ENCODE measurements at regions not wholly inside any gene's neighbourhood (a gene's known extent, or its start where the extent isn't known, plus 50 kb on each side); places are given as distances from the start of the nearest gene placed in this dataset.

- no peak for TF ChIP-seq CTCF (IDR thresholded peaks at IDR 0.05)
- no peak for TF ChIP-seq POLR2A (IDR thresholded peaks at IDR 0.05)
Observed at GRCh38 chr4:180710628-180711337, 1532.4 kb upstream of the TENM3 start.
